Astrocyte of the cerebellum (primary cell): ENCODE measurements at regions not wholly inside any gene's neighbourhood (a gene's known extent, or its start where the extent isn't known, plus 50 kb on each side); places are given as distances from the start of the nearest gene placed in this dataset.

Experiments
- DNase-seq: peaks from one replicate; pipeline ENCODE4 v3.0.0-alpha.2; 2011; ENCODE audit warnings: low read depth
- H3K4me3 ChIP-seq: 2 replicates; pipeline ENCODE4 v1.5.1; 2011; ENCODE audit warnings: mild to moderate bottlenecking, low read depth, low read length, moderate library complexity
- in situ Hi-C: cut with HindIII; loops from 2 replicates; pipeline ENCODE4 v1.10.0; 2017; ENCODE audit warnings: low sequenced_read_pairs
- TF ChIP-seq, protein P1 (sequence below): IDR thresholded peaks from 2 replicates; pipeline ENCODE4 v1.5.1; 2012; ENCODE audit warnings: low read length, low read depth, moderate library complexity, mild to moderate bottlenecking; ENCODE audit errors: missing control alignments

- no peak overlapping the region for H3K4me3 ChIP-seq
- in situ Hi-C loops: no loop called here
- TF ChIP-seq, protein P1, sequence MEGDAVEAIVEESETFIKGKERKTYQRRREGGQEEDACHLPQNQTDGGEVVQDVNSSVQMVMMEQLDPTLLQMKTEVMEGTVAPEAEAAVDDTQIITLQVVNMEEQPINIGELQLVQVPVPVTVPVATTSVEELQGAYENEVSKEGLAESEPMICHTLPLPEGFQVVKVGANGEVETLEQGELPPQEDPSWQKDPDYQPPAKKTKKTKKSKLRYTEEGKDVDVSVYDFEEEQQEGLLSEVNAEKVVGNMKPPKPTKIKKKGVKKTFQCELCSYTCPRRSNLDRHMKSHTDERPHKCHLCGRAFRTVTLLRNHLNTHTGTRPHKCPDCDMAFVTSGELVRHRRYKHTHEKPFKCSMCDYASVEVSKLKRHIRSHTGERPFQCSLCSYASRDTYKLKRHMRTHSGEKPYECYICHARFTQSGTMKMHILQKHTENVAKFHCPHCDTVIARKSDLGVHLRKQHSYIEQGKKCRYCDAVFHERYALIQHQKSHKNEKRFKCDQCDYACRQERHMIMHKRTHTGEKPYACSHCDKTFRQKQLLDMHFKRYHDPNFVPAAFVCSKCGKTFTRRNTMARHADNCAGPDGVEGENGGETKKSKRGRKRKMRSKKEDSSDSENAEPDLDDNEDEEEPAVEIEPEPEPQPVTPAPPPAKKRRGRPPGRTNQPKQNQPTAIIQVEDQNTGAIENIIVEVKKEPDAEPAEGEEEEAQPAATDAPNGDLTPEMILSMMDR: no peak
- no peak for DNase-seq
These were observed 337.1 kb upstream of the OR4E1 start for GRCh38 chr14:22010545-22011252.

- TF ChIP-seq, protein P1: no peak
- in situ Hi-C loops: no loop called here
- DNase-seq: no peak
- no peak overlapping the region for H3K4me3 ChIP-seq
These were observed 335.1 kb upstream of the OR4E1 start for GRCh38 chr14:22008766-22009165.

DNA sequence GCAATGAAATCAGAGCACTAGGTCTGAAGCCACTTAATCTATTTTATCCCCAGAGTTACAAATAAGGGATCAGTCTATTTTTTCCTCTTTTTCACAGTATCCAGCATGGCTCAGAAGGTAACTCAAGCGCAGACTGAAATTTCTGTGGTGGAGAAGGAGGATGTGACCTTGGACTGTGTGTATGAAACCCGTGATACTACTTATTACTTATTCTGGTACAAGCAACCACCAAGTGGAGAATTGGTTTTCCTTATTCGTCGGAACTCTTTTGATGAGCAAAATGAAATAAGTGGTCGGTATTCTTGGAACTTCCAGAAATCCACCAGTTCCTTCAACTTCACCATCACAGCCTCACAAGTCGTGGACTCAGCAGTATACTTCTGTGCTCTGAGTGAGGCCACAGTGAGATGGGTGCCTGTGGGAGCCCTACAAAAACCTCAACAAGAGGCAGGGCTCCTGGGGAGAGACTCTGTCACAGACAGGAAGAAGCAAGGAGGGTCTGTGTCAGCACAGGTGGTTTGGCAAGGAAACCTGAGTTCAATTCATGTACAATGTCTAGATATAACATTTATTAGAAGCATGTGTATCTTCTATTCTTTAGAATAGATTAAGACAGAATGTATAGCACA, 334.3 kb upstream of the OR4E1 start:
- no peak for DNase-seq
- TF ChIP-seq, protein P1: no peak
- no peak overlapping the region for H3K4me3 ChIP-seq
- in situ Hi-C loops: no loop called here

DNA sequence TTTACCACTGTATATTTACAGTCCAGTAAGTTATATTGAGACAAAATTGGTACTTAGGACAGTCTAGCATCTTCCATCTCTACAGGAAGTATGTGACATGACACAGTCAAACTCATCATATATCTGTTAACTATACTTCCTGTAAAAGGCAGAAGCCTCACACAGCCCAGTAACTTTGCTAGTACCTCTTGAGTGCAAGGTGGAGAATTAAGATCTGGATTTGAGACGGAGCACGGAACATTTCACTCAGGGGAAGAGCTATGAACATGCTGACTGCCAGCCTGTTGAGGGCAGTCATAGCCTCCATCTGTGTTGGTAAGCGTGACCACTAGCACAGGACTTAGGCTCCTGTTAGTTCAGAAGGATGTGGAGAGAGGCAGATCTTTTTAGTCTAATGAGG, 333.7 kb upstream of the OR4E1 start:
- H3K4me3 ChIP-seq: no peak overlapping the region
- no peak for DNase-seq
- TF ChIP-seq, protein P1: no peak
- in situ Hi-C loops: no loop called here

DNA sequence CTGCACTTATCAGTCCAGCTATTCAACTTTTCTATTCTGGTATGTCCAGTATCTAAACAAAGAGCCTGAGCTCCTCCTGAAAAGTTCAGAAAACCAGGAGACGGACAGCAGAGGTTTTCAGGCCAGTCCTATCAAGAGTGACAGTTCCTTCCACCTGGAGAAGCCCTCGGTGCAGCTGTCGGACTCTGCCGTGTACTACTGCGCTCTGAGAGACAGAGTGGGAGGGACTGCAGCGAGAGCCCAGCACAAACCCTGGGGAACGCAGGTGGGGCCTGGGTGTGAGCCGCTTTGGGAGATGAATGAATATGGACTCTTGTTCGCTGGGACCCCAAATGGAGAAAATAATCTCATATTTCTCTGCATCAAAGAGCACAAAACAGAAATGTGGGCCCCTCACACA, 329.8 kb upstream of the OR4E1 start:
- TF ChIP-seq, protein P1: no peak
- in situ Hi-C loops: no loop called here
- no peak for DNase-seq
- no peak overlapping the region for H3K4me3 ChIP-seq

DNA sequence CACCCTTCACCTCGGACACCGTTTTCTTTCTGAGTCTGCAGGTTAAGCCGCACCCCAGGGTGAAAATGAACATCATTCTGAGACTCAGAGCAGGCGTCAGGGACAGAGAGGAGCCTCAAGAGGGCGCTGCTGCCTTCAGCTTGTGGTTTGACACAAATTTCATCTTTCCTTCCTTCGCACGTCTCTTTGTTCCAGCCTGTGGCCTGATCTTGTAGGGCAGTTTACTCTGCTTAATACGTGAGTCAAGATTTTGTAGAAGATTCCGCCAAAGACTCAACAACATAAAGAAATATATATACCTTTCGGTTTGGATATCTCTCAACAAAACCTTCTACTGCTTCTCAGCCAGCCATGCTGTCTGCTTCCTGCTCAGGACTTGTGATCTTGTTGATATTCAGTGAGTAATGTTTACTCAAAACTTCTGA, 329.3 kb upstream of the OR4E1 start:
- DNase-seq: no peak
- no peak overlapping the region for H3K4me3 ChIP-seq
- in situ Hi-C loops: no loop called here
- TF ChIP-seq, protein P1: peak; percentile 5
